ENCODE measurements at regions not wholly inside any gene's neighbourhood (a gene's known extent, or its start where the extent isn't known, plus 50 kb on each side); places are given as distances from the start of the nearest gene placed in this dataset.
"Not testable (repeated sequence)": the region's sequence is repeated elsewhere in the genome, so short reads cannot be mapped to it uniquely, and the experiment has no call there.

DNA sequence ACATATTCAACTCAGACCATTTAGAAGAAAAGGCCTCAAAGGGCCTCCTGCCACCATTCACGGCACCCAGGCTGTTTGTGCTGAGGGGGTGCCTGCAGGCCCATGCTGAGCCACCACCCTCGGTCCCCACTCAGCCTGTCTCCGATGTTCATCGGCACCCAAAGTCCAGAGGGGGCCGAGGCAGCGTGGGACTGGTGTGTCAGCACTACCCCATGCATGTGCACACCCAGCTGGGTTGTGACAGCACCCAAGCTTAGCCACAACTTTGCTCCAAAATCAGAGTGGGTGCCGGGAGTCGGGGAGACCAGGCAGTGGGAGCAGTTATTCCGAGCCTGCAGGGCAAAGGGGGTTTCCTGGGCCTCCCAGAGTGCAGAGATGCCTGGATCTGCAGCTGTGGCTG, 508.5 kb upstream of the ZNF717 start:
- no peak for DNase-seq
- intact Hi-C loops (cut with DNase I) = no loop called here

DNA sequence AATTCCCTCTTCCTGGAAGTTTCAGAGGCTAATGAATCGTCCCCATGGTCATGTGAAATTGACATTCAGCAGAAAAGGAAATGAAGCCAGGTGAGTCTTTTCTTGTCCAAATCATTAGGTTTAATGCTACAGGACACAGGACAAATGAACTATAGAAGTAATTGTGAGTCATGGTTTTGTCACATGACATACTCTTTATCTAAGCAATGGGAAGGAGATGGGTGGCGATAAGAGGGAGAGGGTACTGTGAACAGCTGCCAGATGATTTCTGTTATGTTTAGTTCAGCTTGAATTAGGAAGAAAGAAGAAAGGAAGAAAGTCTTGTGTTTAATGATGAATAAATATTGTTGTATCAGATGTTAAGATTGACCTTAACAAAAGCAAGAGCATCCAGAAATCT, 515.4 kb upstream of the ZNF717 start:
- DNase-seq = no peak
- intact Hi-C loops (cut with DNase I) = no loop called here

DNA sequence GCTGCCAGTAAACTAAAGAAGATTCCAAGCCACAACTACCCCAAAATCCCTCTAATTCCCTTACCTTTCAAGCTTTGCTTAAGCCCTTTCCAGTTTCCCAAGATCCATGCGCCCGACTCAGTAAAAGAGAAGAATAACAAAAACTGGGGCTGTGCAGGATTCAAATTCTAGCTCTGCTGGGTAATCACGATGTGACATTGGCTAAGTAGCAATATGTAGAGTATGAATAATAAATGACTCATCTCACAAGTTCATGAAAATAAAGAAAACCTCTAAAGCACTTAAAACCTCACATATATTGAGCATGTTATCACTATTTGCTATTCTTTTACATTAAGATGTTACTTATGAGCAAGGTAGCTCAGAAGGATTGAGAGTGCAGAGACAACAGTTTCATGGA, 522.2 kb upstream of the ZNF717 start:
- no peak for DNase-seq
- intact Hi-C loops (cut with DNase I) = no loop called here

DNA sequence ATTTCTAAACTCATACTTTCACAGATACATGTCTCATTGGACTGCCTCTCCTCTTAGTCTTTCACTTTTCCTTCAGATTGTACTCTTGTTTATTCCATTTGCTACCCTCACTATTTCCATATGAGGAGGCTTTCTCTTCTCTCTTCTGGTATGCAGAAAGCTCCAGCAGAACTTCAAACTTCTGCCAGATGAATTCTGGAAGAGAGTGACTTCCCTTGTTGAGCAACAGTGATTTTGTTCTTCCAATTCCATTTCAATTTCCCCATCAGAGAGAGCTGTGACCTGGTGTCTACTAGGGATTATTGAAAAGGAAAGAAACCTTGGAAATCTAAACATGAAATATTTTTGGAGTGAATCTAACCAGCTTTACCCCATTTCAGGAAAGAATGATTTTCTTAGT, 523.2 kb upstream of the ZNF717 start:
- intact Hi-C loops (cut with DNase I) = no loop called here
- no peak for DNase-seq

DNA sequence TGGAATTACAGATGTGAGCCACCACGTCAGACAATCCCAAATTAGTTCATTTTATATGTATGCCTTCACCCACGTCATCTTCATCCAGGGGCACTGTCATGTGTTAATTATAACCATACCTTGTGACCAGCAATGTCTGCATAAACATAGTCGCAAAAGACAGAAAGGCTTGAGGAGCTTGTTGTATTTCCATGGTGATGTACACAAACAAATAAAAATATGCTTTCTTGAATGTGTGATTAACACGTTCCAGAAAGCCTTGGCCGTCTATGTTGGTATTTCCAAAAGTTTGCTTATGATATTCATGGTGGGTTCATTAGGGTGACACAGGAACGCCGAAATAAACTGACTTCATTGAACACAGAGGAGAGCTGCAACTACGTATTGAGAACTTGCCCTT, 524.7 kb upstream of the ZNF717 start:
- intact Hi-C loops (cut with DNase I) = no loop called here
- no peak for DNase-seq

DNA sequence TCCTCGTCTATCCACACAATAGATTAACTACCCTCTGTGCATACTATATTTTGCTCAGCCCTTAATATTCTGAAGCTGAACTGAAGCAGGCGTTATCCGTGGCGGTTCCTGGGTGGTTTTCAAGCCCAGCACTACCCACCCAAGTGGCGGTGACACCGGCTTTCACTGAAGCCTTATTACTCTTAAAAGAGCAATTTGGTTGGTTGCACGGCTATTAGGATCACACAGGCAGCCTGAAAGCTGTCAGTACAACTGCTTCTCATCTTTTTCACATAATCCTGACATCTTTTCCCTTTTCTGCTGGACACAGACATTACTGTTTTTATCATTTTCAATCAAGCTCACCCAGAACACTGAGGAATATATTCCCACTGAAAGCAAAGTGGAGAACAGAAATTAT, 525.3 kb upstream of the ZNF717 start:
- peak in 21 of 42 donors; percentile 5 to 51 (median 28) for DNase-seq
- intact Hi-C loops (cut with DNase I) = no loop called here

DNA sequence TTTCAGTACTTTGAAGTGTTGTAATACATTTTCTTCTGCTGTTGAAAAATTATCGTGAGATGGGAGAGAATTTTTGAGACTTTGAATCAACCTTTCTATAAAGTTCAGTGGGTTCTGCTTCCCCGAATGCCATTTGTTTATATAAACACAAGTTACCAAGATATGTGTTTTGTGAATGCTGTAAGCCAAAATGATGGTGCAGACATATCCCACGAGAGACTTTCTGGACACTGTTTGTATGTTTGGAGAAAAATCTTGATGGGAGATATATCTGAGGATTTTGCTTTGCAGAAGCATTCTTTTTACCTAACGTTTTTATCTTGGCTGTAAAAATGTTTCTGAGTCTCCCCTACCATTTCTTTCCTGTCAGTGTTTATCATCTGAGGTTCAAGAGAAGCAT, 526.6 kb upstream of the ZNF717 start:
- DNase-seq = no peak
- intact Hi-C loops (cut with DNase I) = no loop called here

DNA sequence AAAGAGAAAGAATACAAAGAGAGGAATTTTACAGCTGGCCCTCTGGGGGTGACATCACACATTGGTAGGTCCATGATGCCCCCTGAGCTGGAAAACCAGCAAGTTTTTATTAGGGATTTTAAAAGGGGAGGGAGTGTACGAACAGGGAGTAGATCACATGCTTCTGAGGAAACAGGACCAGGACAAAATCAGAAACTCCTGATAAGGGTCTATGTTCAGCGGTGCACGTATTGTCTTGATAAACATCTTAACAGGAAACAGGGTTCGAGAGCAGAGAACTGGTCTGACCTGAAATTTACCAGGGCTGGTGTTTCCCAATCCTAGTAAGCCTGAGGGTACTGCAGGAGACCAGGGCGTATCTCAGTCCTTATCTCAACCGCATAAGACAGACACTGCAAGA, 530.6 kb upstream of the ZNF717 start:
- DNase-seq; intact Hi-C loops (cut with DNase I): not testable (repeated sequence)

DNA sequence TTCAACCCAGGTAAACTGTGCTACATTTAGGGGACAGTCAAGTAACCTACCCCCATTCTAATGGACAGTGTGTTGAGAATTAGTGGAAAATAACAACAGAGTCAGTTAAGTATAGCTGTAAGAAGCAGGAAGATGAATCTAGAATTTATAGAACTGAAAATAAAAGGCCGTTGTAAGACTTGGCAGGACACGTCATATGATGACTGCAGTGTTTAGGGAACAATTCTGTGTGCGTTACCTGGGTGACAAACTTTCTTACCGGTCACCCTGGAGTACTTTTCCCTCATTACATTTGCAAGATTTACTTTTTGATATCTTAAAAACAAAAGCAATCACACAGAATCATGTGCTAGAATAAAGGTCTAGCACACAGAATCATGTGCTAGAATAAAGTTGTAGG, 536.3 kb upstream of the ZNF717 start:
- intact Hi-C loops (cut with DNase I) = no loop called here
- no peak for DNase-seq

DNA sequence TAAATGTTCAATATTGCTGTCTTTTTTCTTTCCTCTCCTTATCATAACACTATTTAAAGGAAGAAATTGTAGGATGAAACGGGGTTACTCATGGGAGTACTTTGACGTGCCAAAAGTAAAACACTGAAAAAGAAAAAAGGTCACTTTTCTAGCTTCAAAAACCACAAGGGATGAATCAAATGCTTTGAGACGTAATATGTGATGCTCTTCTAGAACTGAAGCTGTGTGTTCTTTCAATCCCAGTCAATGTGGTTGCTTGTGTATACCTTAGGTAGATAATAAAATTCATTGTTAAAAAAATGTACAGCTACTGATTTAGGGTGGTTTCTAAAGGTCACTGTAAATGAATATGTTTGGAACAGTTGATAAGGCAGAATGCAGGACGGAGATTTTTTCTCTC, 538.8 kb upstream of the ZNF717 start:
- no peak for DNase-seq
- intact Hi-C loops (cut with DNase I) = no loop called here

DNA sequence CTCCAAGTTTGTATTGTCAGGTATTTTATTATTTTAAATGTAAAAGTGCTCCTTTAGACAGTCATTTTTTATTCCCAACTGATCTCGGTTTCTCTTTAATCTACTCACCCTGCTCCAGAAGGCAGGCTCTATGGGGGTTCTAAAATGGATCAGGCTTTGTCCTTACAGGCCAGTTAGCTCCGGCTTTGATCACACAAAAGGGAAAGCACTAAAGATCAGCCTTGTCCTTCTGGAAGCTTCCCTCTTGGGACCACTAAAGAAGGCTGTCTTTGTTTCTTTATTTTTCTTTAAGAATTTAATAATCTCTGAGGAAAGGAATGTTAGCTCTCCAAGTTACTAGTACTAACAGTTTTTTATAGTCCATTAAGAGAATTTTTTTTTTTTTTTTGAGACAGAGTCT, 560.5 kb upstream of the ZNF717 start:
- intact Hi-C loops (cut with DNase I) = no loop called here
- DNase-seq = no peak

DNA sequence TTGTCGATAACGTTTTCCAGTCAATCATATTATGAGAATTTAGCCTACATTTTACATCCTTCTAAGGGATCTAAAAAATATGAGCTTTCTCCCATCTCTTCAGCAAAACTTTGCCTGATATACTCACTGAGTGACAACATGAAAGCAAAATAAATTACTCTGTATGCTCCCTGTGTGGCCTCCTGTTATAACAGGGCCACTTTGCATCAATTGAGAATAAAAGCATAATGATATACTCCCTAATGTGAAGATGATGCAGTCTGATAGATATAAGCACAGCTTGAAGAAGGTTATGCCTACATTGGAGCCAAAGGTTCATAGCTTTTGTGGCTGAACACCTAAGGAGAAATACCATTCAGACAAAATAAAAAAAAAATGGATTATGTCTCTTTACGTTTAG, 561.3 kb upstream of the ZNF717 start:
- intact Hi-C loops (cut with DNase I) = no loop called here
- no peak for DNase-seq

DNA sequence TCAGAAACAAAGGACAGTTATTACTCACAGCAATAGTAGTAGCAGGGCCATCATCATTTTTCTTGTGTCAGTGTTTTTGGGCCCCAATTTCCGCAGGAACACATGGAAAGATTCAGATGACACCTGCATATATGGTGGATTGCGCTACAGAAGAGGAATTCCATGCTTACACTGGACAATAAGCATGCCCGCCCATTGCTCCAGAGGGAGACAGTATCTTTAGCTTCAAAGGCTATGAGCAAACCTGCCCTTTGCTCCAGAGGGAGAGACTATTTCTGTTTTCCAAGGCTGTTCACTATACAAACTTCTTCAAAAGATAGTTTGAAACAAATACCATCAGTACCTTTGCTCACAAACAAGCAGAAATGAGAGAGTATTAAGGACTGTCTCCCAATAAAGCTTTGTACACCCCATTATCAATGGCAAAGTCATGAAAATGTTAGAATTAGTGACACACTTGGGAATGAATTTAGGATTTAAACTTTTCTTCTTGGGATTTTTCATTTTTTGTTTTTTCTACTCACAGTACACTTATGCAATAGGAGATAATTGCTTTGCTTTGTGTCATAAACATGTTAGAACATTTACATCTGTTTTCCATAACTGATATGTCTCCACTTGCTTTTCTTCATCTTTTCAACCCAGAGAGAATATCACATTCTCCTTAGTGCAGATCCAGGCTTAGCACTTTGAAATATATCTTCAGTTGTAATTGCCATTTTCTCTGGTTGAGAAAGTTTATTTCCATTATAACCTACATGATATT, 564.5 kb upstream of the ZNF717 start:
- intact Hi-C loops (cut with DNase I) = no loop called here
- no peak for DNase-seq

DNA sequence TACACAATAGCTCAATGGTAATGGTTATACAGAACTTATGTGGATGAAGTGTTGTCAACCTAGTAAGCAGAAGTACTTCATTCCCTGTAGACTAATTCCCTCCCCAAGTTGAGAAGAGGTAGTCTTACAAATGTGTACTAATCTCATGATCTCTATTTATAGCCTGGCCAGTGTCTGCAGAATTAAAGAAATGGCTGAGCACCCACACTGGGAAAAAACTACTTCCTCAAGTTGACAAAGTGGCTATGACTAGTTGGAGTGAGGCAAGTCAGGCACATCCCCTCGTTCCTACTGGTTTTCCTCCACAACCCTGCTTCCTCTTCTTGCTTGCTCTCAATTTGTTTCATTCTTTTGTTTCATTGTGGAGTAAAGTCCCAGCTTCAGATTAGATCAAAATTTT, 566.7 kb upstream of the ZNF717 start:
- no peak for DNase-seq
- intact Hi-C loops (cut with DNase I) = no loop called here

DNA sequence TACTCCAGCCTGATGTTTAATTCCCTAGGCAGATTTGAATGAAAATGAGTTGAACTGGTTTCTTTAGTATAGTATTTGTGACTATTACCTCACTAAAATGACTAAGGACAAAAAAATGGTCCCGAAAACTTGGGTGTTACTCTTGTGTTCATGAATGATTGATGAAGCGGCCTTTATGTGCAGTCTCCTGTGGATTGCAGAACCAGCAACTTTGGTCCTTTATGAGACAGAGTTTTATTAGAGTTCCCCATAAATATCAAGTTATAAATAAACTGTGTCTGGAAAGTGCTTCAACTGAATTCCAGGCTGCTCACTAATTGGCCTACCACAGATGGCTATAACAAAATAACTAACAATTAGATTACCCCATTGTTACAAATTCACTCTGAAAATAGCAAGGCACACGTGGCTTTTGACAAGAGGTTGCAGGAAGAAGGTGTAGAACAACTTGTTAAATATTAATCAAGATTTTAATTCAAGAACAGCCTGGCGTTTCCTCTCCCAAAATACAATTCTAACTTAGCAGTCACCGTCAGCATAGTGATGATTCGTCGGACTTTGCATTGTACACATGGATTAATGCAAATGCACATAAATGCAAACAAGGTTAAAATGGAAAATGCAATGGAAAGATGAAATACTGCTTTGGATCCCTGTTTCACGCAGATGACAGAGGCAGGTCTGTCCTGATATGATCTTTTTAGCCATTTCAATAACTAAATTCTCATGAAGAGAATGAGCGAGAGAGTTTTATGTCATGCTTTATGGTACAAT, 567.3 kb upstream of the ZNF717 start:
- intact Hi-C loops (cut with DNase I) = no loop called here
- DNase-seq = no peak

DNA sequence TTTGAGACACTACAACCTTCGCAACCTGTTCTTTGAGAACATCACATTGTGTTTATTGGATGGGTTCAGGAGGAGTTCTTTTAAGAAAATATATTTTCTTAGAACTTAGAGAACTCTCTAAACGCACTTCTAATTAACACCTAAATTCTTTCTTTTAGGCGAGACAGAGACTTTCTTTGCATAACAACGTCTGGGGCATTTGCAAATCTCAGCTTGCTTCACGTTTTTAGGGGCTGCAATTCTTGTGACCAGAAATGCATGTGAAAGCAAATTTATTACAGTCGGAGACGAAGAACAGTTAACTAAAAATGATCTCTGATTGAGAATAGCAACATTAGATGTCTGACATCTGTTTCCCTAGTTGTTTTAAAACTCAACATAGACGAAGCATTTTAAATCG, 568.3 kb upstream of the ZNF717 start:
- intact Hi-C loops (cut with DNase I) = no loop called here
- no peak for DNase-seq

DNA sequence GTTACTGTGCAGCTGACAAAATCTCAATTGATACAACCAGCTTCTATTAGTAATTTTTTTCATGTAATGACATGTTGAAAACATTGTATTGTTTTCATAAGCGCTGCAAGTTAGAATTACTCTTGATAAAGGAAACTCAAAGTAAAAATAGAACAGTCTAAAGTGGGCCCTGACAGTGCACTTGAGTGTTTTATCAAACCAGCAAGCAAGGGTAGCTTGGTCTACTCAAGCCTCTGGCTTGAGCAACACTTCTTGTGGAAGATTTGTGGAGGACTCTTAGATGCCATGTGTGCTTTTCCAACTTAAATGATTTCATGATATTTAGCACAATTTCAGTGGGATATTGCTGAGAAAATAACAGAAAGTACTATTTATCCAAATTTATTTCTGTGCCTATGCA, 575.7 kb upstream of the ZNF717 start:
- intact Hi-C loops (cut with DNase I) = no loop called here
- DNase-seq = no peak

DNA sequence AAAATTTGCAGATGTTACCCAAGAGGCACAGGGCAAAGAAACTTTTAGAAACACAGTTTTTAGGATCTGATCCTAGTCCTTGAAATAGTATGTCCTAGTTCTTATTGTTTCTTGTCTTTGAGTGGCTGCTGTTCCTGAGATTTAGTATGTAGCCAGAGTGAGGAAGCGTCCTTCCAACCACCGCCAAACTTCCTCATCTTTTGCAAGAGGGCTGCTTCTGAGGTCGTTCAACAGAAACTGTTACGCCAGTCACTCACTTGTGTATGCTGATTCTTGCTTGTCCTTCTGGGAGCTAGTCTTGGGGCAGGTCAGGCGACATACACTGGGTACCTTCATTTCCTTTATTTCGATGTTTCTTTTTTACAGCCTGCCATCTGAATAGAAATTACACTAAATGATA, 577.3 kb upstream of the ZNF717 start:
- no peak for DNase-seq
- intact Hi-C loops (cut with DNase I) = no loop called here

DNA sequence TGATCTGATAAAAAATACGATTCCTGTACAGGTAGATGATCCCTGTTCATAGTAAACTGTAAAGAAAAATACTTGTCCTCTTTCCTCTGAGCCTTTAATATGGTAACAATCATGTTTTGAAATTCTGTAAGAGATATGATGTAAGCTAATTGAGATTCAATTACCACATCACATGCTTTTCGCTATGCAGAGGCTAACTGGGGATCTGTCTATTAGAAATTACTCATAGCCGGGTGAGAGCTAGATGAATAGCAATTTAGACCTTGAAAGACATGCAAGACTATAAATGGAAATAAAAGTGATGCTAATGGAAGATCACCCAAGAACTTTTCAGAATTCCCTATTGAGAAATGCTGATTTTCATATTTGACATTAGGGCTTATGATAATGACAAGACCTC, 579.9 kb upstream of the ZNF717 start:
- no peak for DNase-seq
- intact Hi-C loops (cut with DNase I) = no loop called here

DNA sequence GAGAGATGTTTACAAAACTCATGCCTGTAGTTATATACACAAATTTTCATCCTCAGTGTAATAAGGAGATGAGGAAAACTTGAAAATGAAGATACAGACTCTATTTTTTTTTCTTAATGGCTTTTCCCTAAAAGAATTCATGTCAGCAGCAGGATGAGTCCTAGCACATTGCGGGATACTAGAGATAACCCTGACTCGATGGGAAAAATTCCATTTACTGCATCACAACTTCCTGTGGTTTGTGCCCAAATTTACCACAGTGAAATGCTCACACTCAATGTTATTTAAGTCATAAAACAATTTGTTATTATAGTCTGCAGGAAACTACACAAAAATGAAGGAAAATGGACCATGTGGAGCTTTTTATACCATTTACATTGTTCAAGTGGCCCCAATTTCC, 581.9 kb upstream of the ZNF717 start:
- no peak for DNase-seq
- intact Hi-C loops (cut with DNase I) = no loop called here

DNA sequence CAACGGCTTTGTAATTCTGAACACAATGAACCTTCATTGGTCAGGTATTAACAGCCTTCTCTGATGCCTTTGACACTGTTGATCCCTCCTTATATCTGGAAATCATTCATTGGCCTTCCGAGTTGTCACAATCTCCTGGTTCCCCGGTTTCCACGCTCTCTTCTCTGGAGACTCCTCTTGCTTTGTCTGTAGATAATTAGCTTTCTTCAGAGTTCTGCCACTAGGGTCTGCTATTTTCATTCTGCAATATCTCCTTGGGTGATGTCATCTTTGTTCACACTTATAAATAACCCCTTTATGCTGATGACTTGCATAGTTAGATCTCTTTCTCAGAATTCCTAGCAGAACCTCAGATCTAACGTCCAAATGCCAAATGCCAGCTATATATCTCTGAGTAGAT, 583.8 kb upstream of the ZNF717 start:
- intact Hi-C loops (cut with DNase I) = no loop called here
- peak in 1 of 42 donors; percentile 28 for DNase-seq

All from head of caudate nucleus (tissue), 42 donors.